ENCODE measurements at regions not wholly inside any gene's neighbourhood (a gene's known extent, or its start where the extent isn't known, plus 50 kb on each side); places are given as distances from the start of the nearest gene placed in this dataset.

DNA sequence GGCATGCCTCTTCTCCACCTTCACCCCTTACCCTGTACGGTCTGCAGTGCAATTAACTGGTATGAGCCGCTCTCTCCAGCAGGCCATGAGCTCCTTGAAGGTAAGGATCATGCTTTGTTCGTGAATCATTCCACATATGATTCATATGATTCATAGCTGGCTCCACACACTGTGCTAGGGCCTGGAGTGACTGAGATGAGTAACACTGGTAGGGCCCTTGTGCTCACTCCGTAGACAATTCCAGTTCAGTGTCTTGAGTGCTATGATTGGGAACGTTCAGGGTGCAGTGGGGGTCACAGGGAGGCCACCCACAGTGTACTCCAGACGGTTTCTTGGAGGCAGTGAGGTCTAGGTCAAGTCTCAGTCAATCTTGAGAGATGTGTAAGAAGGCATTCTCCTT, 239.8 kb downstream of the LMX1A start:
- intact Hi-C loops (cut with DNase I) = no loop called here
- Histone ChIP-seq H3K4me3 (no peak overlapping the region), H3K27ac (no peak overlapping the region), H3K36me3 (no peaks in the 10 kb centered on the region), H3K9me3 (no peaks in the 10 kb centered on the region), H3K4me1 (peaks cover 8% of the 10 kb centered on the region), H3K27me3 (no peaks in the 10 kb centered on the region)
- peak in 1 of 2 donors; percentile 62 for TF ChIP-seq POLR2AphosphoS5 (IDR thresholded peaks at IDR 0.05; ENCODE audit: insufficient read depth in 1 of 2, low read depth in 1 of 2)
- TF ChIP-seq POLR2A (IDR thresholded peaks at IDR 0.05) = no peak
- TF ChIP-seq CTCF (IDR thresholded peaks at IDR 0.05) = no peak
- DNase-seq (ENCODE audit: extremely low spot score in 2 of 2) = no peak

GRCh38 chr1:165116171-165116570, 240.3 kb downstream of the LMX1A start:
- Histone ChIP-seq H3K9me3 (no peaks in the 10 kb centered on the region), H3K27ac (no peak overlapping the region), H3K4me3 (no peak overlapping the region), H3K27me3 (no peaks in the 10 kb centered on the region), H3K4me1 (peaks cover 8% of the 10 kb centered on the region), H3K36me3 (no peaks in the 10 kb centered on the region)
- intact Hi-C loops (cut with DNase I) = no loop called here
- no peak for TF ChIP-seq CTCF (IDR thresholded peaks at IDR 0.05)
- DNase-seq (ENCODE audit: extremely low spot score in 2 of 2) = no peak

DNA sequence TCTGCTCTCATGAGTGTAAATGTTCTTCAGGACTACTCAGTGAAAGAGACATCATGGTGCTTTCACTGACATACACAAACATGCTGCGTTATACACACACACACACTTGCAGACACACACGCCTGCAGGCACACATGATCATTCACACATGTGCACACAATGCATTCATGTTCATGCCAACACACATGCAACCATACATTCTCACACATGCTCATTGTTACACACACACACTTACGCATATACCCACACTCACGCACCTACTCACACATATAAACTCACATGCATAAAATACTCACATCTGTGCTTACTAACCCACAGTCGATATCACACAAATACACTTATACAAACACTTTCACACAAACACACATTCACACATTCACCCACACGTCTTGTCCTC, 241.6 kb downstream of the LMX1A start:
- H3K36me3 ChIP-seq = no peaks in the 10 kb centered on the region
- H3K9me3 ChIP-seq = no peaks in the 10 kb centered on the region
- no peak overlapping the region for H3K4me3 ChIP-seq
- intact Hi-C loops (cut with DNase I) = no loop called here
- DNase-seq (ENCODE audit: extremely low spot score in 2 of 2) = no peak
- TF ChIP-seq POLR2AphosphoS5 (IDR thresholded peaks at IDR 0.05; ENCODE audit: insufficient read depth in 1 of 2, low read depth in 1 of 2) (no peak), CTCF (IDR thresholded peaks at IDR 0.05) (no peak), POLR2A (IDR thresholded peaks at IDR 0.05) (no peak)
- no peaks in the 10 kb centered on the region for H3K27me3 ChIP-seq
- no peak overlapping the region for H3K27ac ChIP-seq
- H3K4me1 ChIP-seq = peaks cover 8% of the 10 kb centered on the region

- peak; percentile 14 to 55 (median 40) for TF ChIP-seq CTCF (IDR thresholded peaks at IDR 0.05)
- no peak for TF ChIP-seq POLR2A (IDR thresholded peaks at IDR 0.05)
- intact Hi-C loops (cut with DNase I) = no loop called here
- DNase-seq (ENCODE audit: extremely low spot score in 2 of 2) = no peak
- Histone ChIP-seq H3K9me3 (no peaks in the 10 kb centered on the region), H3K4me1 (peaks cover 8% of the 10 kb centered on the region), H3K36me3 (no peaks in the 10 kb centered on the region), H3K27ac (no peak overlapping the region), H3K4me3 (no peak overlapping the region), H3K27me3 (no peaks in the 10 kb centered on the region)
Measured at GRCh38 chr1:165114022-165114888, 242.3 kb downstream of the LMX1A start.

- Histone ChIP-seq H3K9me3 (no peaks in the 10 kb centered on the region), H3K36me3 (no peaks in the 10 kb centered on the region), H3K4me3 (no peak overlapping the region), H3K4me1 (peaks cover 3% of the 10 kb centered on the region), H3K27ac (no peak overlapping the region), H3K27me3 (no peaks in the 10 kb centered on the region)
- no peak for DNase-seq (ENCODE audit: extremely low spot score in 2 of 2)
- intact Hi-C loops (cut with DNase I) = no loop called here
- TF ChIP-seq CTCF (IDR thresholded peaks at IDR 0.05) (no peak), POLR2AphosphoS5 (IDR thresholded peaks at IDR 0.05; ENCODE audit: insufficient read depth in 1 of 2, low read depth in 1 of 2) (no peak), POLR2A (IDR thresholded peaks at IDR 0.05) (no peak)
Measured at GRCh38 chr1:165112260-165112659, 244.3 kb downstream of the LMX1A start.
